Fibroblast of lung (primary cell): ENCODE measurements at regions not wholly inside any gene's neighbourhood (a gene's known extent, or its start where the extent isn't known, plus 50 kb on each side); places are given as distances from the start of the nearest gene placed in this dataset.

ENCODE experiments used
- DNase-seq, 2 donors: peaks; one replicate each; pipeline versions ENCODE4 v3.0.0 to v3.0.0-alpha.2; 2010; ENCODE audit warnings: low read depth in 2 of 2
- H2AFZ ChIP-seq: 2 replicates; pipeline ENCODE4 v1.5.1; 2012; ENCODE audit warnings: low read length, control low read depth, inconsistent platforms
- H3K27ac ChIP-seq: 2 replicates; pipeline ENCODE4 v1.5.1; 2011; ENCODE audit warnings: low read length, control low read depth; ENCODE audit not compliant: insufficient read depth
- H3K27me3 ChIP-seq: 2 replicates; pipeline ENCODE4 v1.5.1; 2011; ENCODE audit warnings: mild to moderate bottlenecking, low read length; ENCODE audit not compliant: control insufficient read depth, insufficient read depth
- H3K36me3 ChIP-seq: 2 replicates; pipeline ENCODE4 v1.5.1; 2011; ENCODE audit warnings: low read length; ENCODE audit not compliant: control insufficient read depth, insufficient read depth
- H3K4me1 ChIP-seq: 2 replicates; pipeline ENCODE4 v1.5.1; 2011; ENCODE audit warnings: low read length; ENCODE audit not compliant: control insufficient read depth, insufficient read depth; ENCODE audit errors: extremely low read depth
- H3K4me2 ChIP-seq: 2 replicates; pipeline ENCODE4 v1.5.1; 2011; ENCODE audit warnings: low read length, control low read depth; ENCODE audit not compliant: insufficient read depth; ENCODE audit errors: extremely low read depth
- H3K4me3 ChIP-seq, 4 experiments: fragments of 200-600 bp in 1 of 4; sonication (generic) in 1 of 4; replicated peaks in 1 of 4; 2 replicates each; pipeline ENCODE4 v1.5.1; 2011 to 2016; ENCODE audit warnings: low read length in 4 of 4, low read depth in 3 of 4, mild to moderate bottlenecking in 3 of 4, control low read depth in 2 of 4, inconsistent platforms in 1 of 4, mixed read lengths in 1 of 4; ENCODE audit not compliant: insufficient read depth in 1 of 4; ENCODE audit errors: control extremely low read depth in 1 of 4
- H3K79me2 ChIP-seq: 2 replicates; pipeline ENCODE4 v1.5.1; 2012; ENCODE audit warnings: mild to moderate bottlenecking, low read length, inconsistent platforms; ENCODE audit not compliant: control insufficient read depth, insufficient read depth
- H3K9ac ChIP-seq: 2 replicates; pipeline ENCODE4 v1.5.1; 2011; ENCODE audit warnings: mild to moderate bottlenecking, low read length, control low read depth; ENCODE audit not compliant: insufficient read depth
- H3K9me3 ChIP-seq: 2 replicates; pipeline ENCODE4 v1.5.1; 2012; ENCODE audit warnings: low read depth, low read length; ENCODE audit not compliant: control insufficient read depth, insufficient read depth
- H4K20me1 ChIP-seq: 2 replicates; pipeline ENCODE4 v1.5.1; 2011; ENCODE audit warnings: low read length; ENCODE audit not compliant: control insufficient read depth, insufficient read depth; ENCODE audit errors: extremely low read depth
- CTCF ChIP-seq, 2 donors: IDR thresholded peaks in 1 of 2; conservative IDR thresholded peaks in 1 of 2; 1 replicate in 1 of 2; 2 replicates in 1 of 2; pipeline ENCODE4 v1.5.1; 2011 to 2012; ENCODE audit warnings: low read length in 2 of 2, control low read depth in 1 of 2, inconsistent platforms in 1 of 2, low read depth in 1 of 2, mild to moderate bottlenecking in 1 of 2
- EZH2 ChIP-seq: IDR thresholded peaks from 2 replicates; pipeline ENCODE4 v1.5.1; 2012; ENCODE audit warnings: low read length, control low read depth, mild to moderate bottlenecking; ENCODE audit errors: missing control alignments

DNA sequence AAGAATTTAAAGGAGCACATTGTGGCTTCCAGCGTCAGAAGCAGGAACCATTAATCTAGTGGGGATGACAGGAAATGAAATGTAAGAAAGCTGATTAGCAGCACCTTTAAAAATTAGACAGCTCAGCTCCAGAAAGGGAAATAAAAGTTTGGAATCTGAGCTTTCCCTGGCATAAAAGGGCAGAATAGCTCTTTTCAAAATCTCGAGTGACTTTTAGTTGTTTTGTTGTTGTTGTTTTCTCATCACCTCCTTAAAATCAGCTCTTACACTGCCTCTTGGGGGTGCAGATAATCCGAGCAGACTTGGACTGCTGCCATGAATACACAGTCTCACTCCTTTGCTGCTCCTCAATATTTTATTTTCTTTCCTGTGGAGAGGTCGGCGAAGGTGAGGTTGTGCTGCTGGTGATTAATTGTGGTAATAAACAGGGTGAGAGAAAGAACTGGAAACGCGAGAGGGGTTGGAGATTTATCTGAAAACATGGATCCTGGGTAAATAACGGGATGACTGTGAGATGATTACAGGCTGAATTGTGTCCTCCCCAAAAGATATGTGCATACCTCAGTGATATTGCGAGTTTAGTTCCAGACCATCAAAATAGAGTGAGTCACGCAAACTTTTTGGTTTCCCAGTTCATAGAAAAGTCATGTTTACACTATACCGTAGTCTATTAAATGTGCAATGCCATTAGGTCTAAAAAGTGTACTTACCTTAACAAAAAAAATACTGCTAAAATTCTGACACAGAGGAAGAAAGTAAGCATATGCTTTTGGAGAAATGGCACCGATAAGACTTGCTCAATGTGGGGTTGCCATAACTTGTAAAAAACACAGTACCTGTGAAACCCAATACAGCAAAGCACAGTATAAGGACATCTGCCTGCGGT is 787.7 kb downstream of the UQCRFS1 start:
- H3K27ac ChIP-seq: no peak overlapping the region
- H3K27me3 ChIP-seq: no peaks in the 10 kb centered on the region
- H3K4me2 ChIP-seq: no peak overlapping the region
- TF ChIP-seq EZH2: no peak
- TF ChIP-seq CTCF (conservative IDR thresholded peaks at IDR 0.05 in 1 of 2, IDR thresholded peaks at IDR 0.05 in 1 of 2; ENCODE audit: low read depth in 1 of 2, low read length in 2 of 2): no peak
- no peak overlapping the region for H3K4me3 ChIP-seq
- H3K36me3 ChIP-seq: no peaks in the 10 kb centered on the region
- H3K9me3 ChIP-seq: no peaks in the 10 kb centered on the region
- no peaks in the 10 kb centered on the region for H4K20me1 ChIP-seq
- H3K4me1 ChIP-seq: no peaks in the 10 kb centered on the region
- no peaks in the 10 kb centered on the region for H3K79me2 ChIP-seq
- no peak overlapping the region for H3K9ac ChIP-seq
- DNase-seq: peak in 1 of 2 donors; percentile 90
- H2AFZ ChIP-seq: no peak overlapping the region

- no peaks in the 10 kb centered on the region for H3K4me1 ChIP-seq
Measured at GRCh38 chr19:28424662-28425045, 788.3 kb downstream of the UQCRFS1 start.

DNA sequence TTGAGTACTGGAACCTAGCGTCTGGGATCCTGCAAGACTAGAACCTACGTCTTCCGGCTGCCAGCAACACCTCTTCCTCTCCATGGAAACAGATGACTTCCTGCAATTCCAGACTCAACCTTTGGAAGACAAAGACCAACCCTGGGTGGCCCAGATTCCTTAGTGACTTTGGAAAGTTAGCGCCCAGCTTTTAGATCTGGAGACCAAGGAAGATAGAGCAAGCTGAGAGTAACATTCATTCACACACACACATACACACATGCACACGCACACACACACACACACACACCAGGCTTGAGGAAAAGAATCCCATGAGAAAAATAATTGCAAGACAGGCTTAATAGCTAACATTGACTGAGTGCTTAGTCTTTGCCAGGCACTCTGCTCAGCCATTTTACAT is 788.9 kb downstream of the UQCRFS1 start:
- no peaks in the 10 kb centered on the region for H3K79me2 ChIP-seq
- H3K9ac ChIP-seq: no peak overlapping the region
- no peak overlapping the region for H3K4me3 ChIP-seq
- H4K20me1 ChIP-seq: no peaks in the 10 kb centered on the region
- TF ChIP-seq CTCF (conservative IDR thresholded peaks at IDR 0.05 in 1 of 2, IDR thresholded peaks at IDR 0.05 in 1 of 2; ENCODE audit: low read depth in 1 of 2, low read length in 2 of 2) (no peak), EZH2 (no peak)
- no peak overlapping the region for H3K4me2 ChIP-seq
- H3K27me3 ChIP-seq: no peaks in the 10 kb centered on the region
- H3K36me3 ChIP-seq: no peaks in the 10 kb centered on the region
- no peak overlapping the region for H3K27ac ChIP-seq
- H3K4me1 ChIP-seq: no peaks in the 10 kb centered on the region
- H3K9me3 ChIP-seq: no peaks in the 10 kb centered on the region
- peak in 1 of 2 donors; percentile 43 for DNase-seq
- H2AFZ ChIP-seq: no peak overlapping the region

More at GRCh38 chr19:28424662-28425045, 788.3 kb downstream of the UQCRFS1 start:
- Histone ChIP-seq H2AFZ (no peak overlapping the region), H3K9me3 (no peaks in the 10 kb centered on the region), H3K27ac (no peak overlapping the region), H3K9ac (no peak overlapping the region), H4K20me1 (no peaks in the 10 kb centered on the region), H3K36me3 (no peaks in the 10 kb centered on the region), H3K4me2 (no peak overlapping the region), H3K79me2 (no peaks in the 10 kb centered on the region), H3K27me3 (no peaks in the 10 kb centered on the region), H3K4me3 (no peak overlapping the region)
- DNase-seq: no peak
- no peak for TF ChIP-seq EZH2
- TF ChIP-seq CTCF (conservative IDR thresholded peaks at IDR 0.05 in 1 of 2, IDR thresholded peaks at IDR 0.05 in 1 of 2; ENCODE audit: low read depth in 1 of 2, low read length in 2 of 2): no peak
